ENCODE measurements at regions not wholly inside any gene's neighbourhood (a gene's known extent, or its start where the extent isn't known, plus 50 kb on each side); places are given as distances from the start of the nearest gene placed in this dataset.
"Not testable (repeated sequence)": the region's sequence is repeated elsewhere in the genome, so short reads cannot be mapped to it uniquely, and the experiment has no call there.

DNA sequence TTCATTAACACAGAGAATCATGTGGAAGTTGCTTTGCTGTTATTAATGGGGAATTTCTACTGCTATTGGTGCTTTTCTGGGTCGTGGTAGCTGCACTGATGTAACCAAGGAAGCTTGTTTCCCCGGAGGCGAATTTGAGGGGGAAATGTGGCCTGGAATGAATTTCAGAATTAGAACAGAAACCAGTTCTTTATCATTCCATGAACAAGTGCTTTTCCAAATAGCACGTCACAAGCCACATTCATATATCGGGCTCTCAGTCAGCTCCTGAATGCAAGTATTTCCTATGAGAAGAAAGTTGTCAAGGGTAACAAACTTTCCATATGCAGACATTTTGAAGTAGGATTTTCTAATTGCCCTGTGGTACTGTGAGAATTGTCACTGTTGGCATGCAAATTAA, 1353.2 kb downstream of the AACS start:
- DNase-seq (no peak), ATAC-seq (ENCODE audit: poor library complexity) (no peak)
- intact Hi-C loops (cut with DNase I), result no loop called here

- intact Hi-C loops (cut with DNase I), result no loop called here
These were observed 1353.9 kb downstream of the AACS start for GRCh38 chr12:126419131-126419530.

DNA sequence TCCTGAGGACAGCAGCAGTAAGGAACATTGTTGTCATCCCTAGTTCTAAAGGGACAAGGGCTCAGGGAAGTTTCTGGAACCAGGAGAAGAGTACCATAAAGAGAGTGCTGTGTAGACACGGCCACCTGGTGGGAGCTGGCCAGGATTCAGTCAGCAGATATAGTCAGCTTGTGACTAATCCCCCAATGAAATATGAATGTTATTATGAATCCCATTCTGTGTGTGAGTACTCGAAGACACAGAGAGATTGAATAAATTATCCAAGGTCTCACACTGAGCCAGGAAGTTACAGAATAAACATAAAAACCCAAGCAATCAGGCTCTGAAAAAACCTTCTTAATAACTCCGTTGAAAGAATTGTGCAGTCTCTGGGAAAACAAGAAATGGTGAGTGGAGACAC, 1359.5 kb downstream of the AACS start:
- intact Hi-C loops (cut with DNase I), result no loop called here

More at GRCh38 chr12:126419131-126419530, 1353.9 kb downstream of the AACS start:
- DNase-seq (no peak), ATAC-seq (ENCODE audit: poor library complexity) (no peak)

DNA sequence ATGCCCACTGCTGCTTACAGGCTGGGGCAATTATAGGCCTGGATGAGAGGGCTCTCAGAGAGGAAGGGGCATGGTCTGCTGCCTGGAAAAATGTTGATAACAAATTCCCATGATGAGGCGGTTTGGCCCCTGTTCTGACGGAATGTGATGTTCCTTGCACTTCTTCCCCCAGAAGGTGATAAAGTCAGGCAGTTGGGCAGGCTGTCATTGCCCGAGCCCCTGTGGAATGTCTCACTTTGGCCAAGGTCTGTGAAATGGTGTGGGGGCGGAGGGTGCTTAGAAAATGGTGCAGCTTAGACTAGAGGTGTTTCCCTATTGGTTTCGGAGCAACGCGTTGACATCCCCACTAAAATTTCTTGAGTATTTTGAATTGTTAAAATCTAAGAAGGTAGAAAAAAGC, 1360.0 kb downstream of the AACS start:
- no peak for ATAC-seq (ENCODE audit: poor library complexity)
- intact Hi-C loops (cut with DNase I), result no loop called here
- no peak for DNase-seq

More for the DNA sequence above, 1359.5 kb downstream of the AACS start:
- no peak for DNase-seq
- no peak for ATAC-seq (ENCODE audit: poor library complexity)

- no peak for ATAC-seq (ENCODE audit: poor library complexity)
- no peak for DNase-seq
- intact Hi-C loops (cut with DNase I), result no loop called here
These were observed 1363.5 kb downstream of the AACS start for GRCh38 chr12:126428769-126429168.

DNA sequence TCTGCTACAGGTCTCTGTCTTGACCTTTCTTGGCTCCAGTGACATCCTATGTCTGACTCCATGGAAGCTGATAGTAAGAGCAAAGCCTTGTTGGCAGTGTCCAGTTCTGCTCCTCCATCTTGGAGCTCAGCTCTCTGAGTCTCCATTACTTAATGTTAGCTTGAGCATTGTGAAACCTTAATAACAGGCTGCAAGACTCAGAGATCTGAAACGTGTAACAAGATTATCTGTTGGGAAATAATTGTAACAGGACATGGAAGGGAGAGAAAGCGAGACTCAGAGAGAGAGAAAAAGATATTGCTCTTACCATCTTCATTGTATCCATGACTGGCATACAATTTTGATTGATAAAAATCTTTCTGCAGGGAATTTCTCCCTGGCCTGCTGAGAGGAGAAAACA, 1365.7 kb downstream of the AACS start:
- no peak for DNase-seq
- intact Hi-C loops (cut with DNase I), result no loop called here
- no peak for ATAC-seq (ENCODE audit: poor library complexity)

DNA sequence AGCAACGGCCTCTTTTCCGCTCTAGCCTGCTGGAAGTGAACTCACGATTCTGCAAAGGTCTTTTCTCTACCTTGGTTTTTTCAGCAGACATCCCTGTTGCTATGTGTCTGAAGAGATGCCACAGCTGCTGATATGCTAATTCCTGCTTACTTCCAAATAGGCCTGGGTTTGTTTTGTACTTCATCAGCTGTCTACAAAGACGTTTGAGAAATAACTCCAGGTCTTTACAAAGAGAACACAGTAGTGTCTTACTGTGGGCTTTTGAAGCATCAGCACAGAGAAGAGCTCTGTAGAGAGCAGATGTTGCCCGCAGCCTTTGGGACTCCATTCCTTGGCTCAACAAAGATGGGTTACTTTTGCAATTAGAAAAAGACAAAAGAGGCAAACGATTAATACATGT, 1366.5 kb downstream of the AACS start:
- ATAC-seq (ENCODE audit: poor library complexity) (no peak), DNase-seq (no peak)
- intact Hi-C loops (cut with DNase I), result no loop called here

- ATAC-seq (ENCODE audit: poor library complexity) (no peak), DNase-seq (no peak)
- intact Hi-C loops (cut with DNase I), result no loop called here
These were observed 1367.5 kb downstream of the AACS start for GRCh38 chr12:126432780-126433179.

- ATAC-seq (ENCODE audit: poor library complexity), result no peak
- intact Hi-C loops (cut with DNase I), result no loop called here
- no peak for DNase-seq
These were observed 1369.3 kb downstream of the AACS start for GRCh38 chr12:126434412-126434985.

GRCh38 chr12:126436041-126436440, 1370.8 kb downstream of the AACS start:
- ATAC-seq (ENCODE audit: poor library complexity) (no peak), DNase-seq (no peak)
- intact Hi-C loops (cut with DNase I), result no loop called here

DNA sequence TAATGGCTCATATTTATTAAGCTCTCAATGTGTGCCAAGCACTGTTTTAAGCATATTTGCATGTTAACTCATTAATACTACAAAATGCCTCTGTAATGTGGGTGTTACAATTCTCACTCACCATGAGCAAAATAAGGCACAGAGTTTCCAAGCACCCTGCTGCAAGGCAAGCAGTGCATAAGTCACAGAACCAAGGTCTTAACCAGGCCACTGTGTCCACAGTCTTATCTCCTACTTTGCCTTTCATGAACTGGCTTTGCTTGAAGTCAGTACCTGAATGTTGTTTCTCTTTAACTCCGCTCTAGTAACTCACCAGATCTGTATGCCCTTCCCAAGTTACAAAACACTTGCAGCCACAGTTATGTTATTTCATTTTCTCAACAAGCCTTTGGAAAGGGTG, 1372.7 kb downstream of the AACS start:
- ATAC-seq (ENCODE audit: poor library complexity) (no peak), DNase-seq (no peak)
- intact Hi-C loops (cut with DNase I), result no loop called here

GRCh38 chr12:126443977-126444376, 1378.7 kb downstream of the AACS start:
- DNase-seq, result no peak
- ATAC-seq (ENCODE audit: poor library complexity), result no peak
- intact Hi-C loops (cut with DNase I), result no loop called here

GRCh38 chr12:126447346-126447745, 1382.1 kb downstream of the AACS start:
- no peak for ATAC-seq (ENCODE audit: poor library complexity)

GRCh38 chr12:126451809-126452208, 1386.6 kb downstream of the AACS start:
- no peak for DNase-seq
- ATAC-seq (ENCODE audit: poor library complexity), result no peak
- intact Hi-C loops (cut with DNase I), result no loop called here

More at GRCh38 chr12:126447346-126447745, 1382.1 kb downstream of the AACS start:
- no peak for DNase-seq
- intact Hi-C loops (cut with DNase I), result no loop called here

DNA sequence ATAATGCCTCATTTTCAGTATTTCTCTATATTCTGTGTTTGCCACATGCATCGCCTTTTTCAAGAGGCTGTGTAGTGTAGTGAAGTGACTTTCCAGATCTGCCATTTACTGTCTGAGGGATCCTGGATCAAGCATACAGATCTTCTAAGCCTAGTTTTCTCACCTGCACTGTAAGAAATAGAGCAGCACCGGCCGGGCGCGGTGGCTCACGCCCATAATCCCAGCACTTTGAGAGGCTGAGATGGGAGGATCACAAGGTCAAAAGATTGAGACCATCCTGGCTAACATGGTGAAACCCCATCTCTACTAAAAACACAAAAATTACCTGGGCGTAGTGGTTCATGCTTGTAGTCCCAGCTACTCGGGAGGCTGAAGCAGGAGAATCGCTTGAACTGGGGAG, 1387.5 kb downstream of the AACS start:
- intact Hi-C loops (cut with DNase I); DNase-seq; ATAC-seq (ENCODE audit: poor library complexity): not testable (repeated sequence)

GRCh38 chr12:126454581-126454980, 1389.3 kb downstream of the AACS start:
- intact Hi-C loops (cut with DNase I), result no loop called here
- no peak for DNase-seq
- no peak for ATAC-seq (ENCODE audit: poor library complexity)

- intact Hi-C loops (cut with DNase I), result no loop called here
- ATAC-seq (ENCODE audit: poor library complexity) (no peak), DNase-seq (no peak)
These were observed 1392.5 kb downstream of the AACS start for GRCh38 chr12:126457776-126458175.

DNA sequence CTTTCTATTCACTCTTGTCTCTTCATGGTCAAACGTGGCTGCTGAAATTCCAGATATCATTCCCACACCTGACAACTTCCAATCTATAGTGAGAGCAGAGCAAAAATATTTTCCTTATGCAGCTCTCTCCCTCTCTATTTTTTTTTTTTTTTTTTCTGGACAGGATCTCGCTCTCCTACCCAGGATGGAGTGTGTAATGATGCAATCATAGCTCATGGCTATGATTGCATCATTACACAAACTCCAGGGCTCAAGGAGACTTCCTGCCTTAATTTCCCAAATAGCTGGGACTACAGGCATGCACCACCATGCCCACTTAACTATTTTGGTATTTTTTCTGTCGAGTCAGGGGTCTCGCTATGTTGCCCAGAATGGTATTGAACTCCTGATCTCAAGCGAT, 1398.9 kb downstream of the AACS start:
- DNase-seq (no peak), ATAC-seq (ENCODE audit: poor library complexity) (no peak)
- intact Hi-C loops (cut with DNase I), result no loop called here

- intact Hi-C loops (cut with DNase I), result no loop called here
- ATAC-seq (ENCODE audit: poor library complexity) (no peak), DNase-seq (no peak)
These were observed 1404.0 kb downstream of the AACS start for GRCh38 chr12:126469211-126469610.

DNA sequence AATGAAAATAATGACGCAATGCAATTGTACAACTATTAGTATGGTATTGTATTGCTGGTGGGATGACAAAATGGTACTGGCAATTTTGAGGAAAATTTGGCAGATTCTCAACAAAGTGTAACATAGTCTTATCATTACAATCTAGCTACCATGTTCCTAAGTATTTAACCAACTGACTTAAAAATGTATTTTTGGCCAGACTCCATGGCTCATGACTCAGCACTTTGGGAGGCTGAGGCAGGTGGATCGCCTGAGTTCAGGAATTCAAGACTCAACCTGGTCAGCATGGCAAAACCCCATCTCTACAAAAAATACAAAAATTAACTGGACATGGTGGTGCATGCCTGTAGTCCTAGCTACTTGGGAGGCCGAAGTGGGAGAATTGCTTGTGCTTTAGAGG, 1409.5 kb downstream of the AACS start:
- no peak for ATAC-seq (ENCODE audit: poor library complexity)
- intact Hi-C loops (cut with DNase I), result no loop called here
- DNase-seq, result no peak

DNA sequence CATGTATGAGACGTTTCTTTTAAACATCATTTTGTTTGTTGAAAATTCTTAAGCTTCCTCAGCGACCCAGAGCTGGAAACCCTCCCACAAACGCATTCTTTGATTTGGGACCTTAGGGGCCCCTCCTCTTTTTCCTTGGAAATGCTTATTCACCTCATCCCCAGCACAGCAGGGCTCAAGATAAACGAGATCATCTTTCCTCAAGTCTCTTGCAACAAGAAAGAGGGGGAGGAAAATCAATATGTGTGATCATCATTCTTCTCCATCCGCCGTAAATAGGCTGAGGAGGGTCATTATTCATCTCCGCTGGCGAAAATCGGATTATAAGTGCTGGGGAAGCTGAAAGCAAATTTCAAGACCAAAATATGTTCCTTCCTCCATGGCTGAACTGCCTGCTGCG, 1415.2 kb downstream of the AACS start:
- intact Hi-C loops (cut with DNase I), result no loop called here
- no peak for DNase-seq

More for the DNA sequence above, 1415.2 kb downstream of the AACS start:
- ATAC-seq (ENCODE audit: poor library complexity), result no peak

Measured in Right ventricle myocardium superior (tissue), 1 donor.